Thyroid gland (tissue), 4 donors: ENCODE measurements at regions not wholly inside any gene's neighbourhood (a gene's known extent, or its start where the extent isn't known, plus 50 kb on each side); places are given as distances from the start of the nearest gene placed in this dataset.

Experiments
- POLR2A ChIP-seq, 2 donors: fragments of 450-650 bp; IDR thresholded peaks; one replicate each; pipeline ENCODE4 v1.6.1; 2017; ENCODE audit warnings: antibody characterized with exemption in 2 of 2, mild to moderate bottlenecking in 2 of 2, moderate library complexity in 1 of 2
- TF ChIP-seq, protein P1 (sequence below), 6 experiments: fragments of 200-600 bp in 3 of 6; fragments of 450-650 bp in 3 of 6; sonication (generic) in 3 of 6; IDR thresholded peaks; one replicate each; pipeline ENCODE4 v1.5.1; 2016 to 2019; ENCODE audit warnings: antibody characterized with exemption in 6 of 6, mild to moderate bottlenecking in 2 of 6, inconsistent platforms in 1 of 6, moderate library complexity in 1 of 6

DNA sequence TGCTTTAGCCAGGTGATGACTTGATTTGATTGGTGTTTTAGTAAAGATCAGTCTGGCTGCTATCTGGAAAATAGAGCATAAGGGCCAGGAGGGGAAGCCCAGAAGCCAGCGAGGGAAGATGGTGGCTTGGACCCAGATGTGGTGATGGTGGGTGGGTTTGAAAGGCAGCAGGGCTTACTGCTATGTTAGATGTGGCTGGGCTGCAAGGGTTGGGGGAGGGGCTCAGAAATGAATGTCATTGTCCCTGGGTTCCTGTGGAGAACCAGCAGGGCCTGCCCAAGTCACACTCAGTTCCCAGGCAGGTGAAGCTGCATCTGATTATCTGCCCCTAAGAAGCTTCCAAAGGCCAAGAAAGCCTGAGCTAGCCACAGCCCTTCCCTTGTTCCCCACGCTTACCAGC, 71.7 kb upstream of the BRD7 start:
- TF ChIP-seq, protein P1, sequence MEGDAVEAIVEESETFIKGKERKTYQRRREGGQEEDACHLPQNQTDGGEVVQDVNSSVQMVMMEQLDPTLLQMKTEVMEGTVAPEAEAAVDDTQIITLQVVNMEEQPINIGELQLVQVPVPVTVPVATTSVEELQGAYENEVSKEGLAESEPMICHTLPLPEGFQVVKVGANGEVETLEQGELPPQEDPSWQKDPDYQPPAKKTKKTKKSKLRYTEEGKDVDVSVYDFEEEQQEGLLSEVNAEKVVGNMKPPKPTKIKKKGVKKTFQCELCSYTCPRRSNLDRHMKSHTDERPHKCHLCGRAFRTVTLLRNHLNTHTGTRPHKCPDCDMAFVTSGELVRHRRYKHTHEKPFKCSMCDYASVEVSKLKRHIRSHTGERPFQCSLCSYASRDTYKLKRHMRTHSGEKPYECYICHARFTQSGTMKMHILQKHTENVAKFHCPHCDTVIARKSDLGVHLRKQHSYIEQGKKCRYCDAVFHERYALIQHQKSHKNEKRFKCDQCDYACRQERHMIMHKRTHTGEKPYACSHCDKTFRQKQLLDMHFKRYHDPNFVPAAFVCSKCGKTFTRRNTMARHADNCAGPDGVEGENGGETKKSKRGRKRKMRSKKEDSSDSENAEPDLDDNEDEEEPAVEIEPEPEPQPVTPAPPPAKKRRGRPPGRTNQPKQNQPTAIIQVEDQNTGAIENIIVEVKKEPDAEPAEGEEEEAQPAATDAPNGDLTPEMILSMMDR (IDR thresholded peaks at IDR 0.05) = no peak
- TF ChIP-seq POLR2A (IDR thresholded peaks at IDR 0.05) = no peak
